Left lung (tissue), 4 donors: ENCODE measurements at regions not wholly inside any gene's neighbourhood (a gene's known extent, or its start where the extent isn't known, plus 50 kb on each side); places are given as distances from the start of the nearest gene placed in this dataset.
A peak's percentile ranks its signal among the peaks of the same experiment; 100 is the strongest.

ENCODE experiments used
- ATAC-seq: fragments of 200-7000 bp; cut with Tn5 transposase; one replicate; pipeline ENCODE4 v1.9.1; 2020; ENCODE audit warnings: moderate library complexity
- DNase-seq, 4 donors: peaks; one replicate each; pipeline ENCODE4 v3.0.0-alpha.2; 2013 to 2020
- H3K27ac ChIP-seq, 2 donors: fragments of 200-600 bp; sonication (generic) in 1 of 2; one replicate each; pipeline versions ENCODE4 v1.5.0 to v1.8.0; 2020 to 2021
- H3K27me3 ChIP-seq, 2 donors: fragments of 200-600 bp; sonication (generic) in 1 of 2; one replicate each; pipeline versions ENCODE4 v1.5.0 to v1.8.0; 2020 to 2021
- H3K36me3 ChIP-seq, 2 donors: fragments of 200-600 bp; sonication (generic) in 1 of 2; one replicate each; pipeline versions ENCODE4 v1.5.0 to v1.8.0; 2020 to 2021
- H3K4me1 ChIP-seq, 2 donors: fragments of 200-600 bp; one replicate each; pipeline ENCODE4 v1.8.0; 2021
- H3K4me3 ChIP-seq, 2 donors: fragments of 200-600 bp; sonication (generic) in 1 of 2; one replicate each; pipeline versions ENCODE4 v1.5.0 to v1.8.0; 2020 to 2021; ENCODE audit warnings: mild to moderate bottlenecking in 1 of 2
- H3K9me3 ChIP-seq, 2 donors: fragments of 200-600 bp; sonication (generic) in 1 of 2; one replicate each; pipeline versions ENCODE4 v1.5.0 to v1.8.0; 2020 to 2021
- intact Hi-C, 2 donors: fragments of 100-400 bp; cut with DNase I; formaldehyde crosslinking; loops; one replicate each; pipeline versions ENCODE4 v1.11.2 to v1.14.2; 2022
- TF ChIP-seq, protein P1 (sequence below), 2 donors: fragments of 200-600 bp; sonication (generic) in 1 of 2; IDR thresholded peaks; one replicate each; pipeline versions ENCODE4 v1.5.0 to v1.8.0; 2021; ENCODE audit warnings: antibody characterized with exemption in 2 of 2
- donor health status: DM: no; HTN: yes; CAD: no.
- donor health status: DM: no; HTN: no; CAD: no.

GRCh38 chr20:17827759-17828559 is 128.2 kb downstream of the BANF2 start:
- no peak for DNase-seq
- Histone ChIP-seq H3K4me3 (no peak overlapping the region), H3K27ac (no peak overlapping the region), H3K36me3 (no peaks in the 10 kb centered on the region), H3K27me3 (no peaks in the 10 kb centered on the region), H3K4me1 (peaks cover 0 to 10% of the 10 kb centered on the region in 2 donors), H3K9me3 (no peaks in the 10 kb centered on the region)
- TF ChIP-seq, protein P1, sequence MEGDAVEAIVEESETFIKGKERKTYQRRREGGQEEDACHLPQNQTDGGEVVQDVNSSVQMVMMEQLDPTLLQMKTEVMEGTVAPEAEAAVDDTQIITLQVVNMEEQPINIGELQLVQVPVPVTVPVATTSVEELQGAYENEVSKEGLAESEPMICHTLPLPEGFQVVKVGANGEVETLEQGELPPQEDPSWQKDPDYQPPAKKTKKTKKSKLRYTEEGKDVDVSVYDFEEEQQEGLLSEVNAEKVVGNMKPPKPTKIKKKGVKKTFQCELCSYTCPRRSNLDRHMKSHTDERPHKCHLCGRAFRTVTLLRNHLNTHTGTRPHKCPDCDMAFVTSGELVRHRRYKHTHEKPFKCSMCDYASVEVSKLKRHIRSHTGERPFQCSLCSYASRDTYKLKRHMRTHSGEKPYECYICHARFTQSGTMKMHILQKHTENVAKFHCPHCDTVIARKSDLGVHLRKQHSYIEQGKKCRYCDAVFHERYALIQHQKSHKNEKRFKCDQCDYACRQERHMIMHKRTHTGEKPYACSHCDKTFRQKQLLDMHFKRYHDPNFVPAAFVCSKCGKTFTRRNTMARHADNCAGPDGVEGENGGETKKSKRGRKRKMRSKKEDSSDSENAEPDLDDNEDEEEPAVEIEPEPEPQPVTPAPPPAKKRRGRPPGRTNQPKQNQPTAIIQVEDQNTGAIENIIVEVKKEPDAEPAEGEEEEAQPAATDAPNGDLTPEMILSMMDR (IDR thresholded peaks at IDR 0.05), result no peak
- ATAC-seq, result no peak
- intact Hi-C loops, result loop anchor here in 1 of 2 donors (10.0 kb wide), 1 partner anchor 143 kb away; the partner anchor contains the start of gene RRBP1

DNA sequence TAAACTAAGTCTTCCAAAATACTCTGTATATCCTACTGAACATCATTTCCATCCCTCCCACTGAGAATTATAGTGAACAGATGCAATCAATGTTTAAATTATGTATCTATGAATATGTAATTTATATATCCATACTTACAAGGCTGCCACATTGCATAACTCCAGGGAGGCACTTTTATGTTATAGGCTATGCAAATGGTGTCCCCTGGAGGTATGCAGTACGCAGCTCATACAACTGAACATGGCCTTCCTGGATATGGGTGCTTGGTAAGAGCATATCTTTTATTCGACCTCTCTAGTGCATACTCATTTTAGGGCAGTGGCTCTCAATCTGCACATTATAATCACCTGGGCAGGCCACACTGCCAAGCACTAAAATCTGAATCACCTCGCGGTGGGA is 127.3 kb downstream of the BANF2 start:
- H3K27ac ChIP-seq, result no peak overlapping the region
- no peaks in the 10 kb centered on the region for H3K27me3 ChIP-seq
- peaks cover 0 to 12% of the 10 kb centered on the region in 2 donors for H3K4me1 ChIP-seq
- ATAC-seq (no peak), DNase-seq (no peak)
- no peaks in the 10 kb centered on the region for H3K36me3 ChIP-seq
- intact Hi-C loops, result loop anchor here in 1 of 2 donors (10.0 kb wide), 1 partner anchor 142 kb away; the partner anchor contains the start of gene RRBP1
- no peaks in the 10 kb centered on the region for H3K9me3 ChIP-seq
- TF ChIP-seq, protein P1 (IDR thresholded peaks at IDR 0.05), result no peak
- no peak overlapping the region for H3K4me3 ChIP-seq

DNA sequence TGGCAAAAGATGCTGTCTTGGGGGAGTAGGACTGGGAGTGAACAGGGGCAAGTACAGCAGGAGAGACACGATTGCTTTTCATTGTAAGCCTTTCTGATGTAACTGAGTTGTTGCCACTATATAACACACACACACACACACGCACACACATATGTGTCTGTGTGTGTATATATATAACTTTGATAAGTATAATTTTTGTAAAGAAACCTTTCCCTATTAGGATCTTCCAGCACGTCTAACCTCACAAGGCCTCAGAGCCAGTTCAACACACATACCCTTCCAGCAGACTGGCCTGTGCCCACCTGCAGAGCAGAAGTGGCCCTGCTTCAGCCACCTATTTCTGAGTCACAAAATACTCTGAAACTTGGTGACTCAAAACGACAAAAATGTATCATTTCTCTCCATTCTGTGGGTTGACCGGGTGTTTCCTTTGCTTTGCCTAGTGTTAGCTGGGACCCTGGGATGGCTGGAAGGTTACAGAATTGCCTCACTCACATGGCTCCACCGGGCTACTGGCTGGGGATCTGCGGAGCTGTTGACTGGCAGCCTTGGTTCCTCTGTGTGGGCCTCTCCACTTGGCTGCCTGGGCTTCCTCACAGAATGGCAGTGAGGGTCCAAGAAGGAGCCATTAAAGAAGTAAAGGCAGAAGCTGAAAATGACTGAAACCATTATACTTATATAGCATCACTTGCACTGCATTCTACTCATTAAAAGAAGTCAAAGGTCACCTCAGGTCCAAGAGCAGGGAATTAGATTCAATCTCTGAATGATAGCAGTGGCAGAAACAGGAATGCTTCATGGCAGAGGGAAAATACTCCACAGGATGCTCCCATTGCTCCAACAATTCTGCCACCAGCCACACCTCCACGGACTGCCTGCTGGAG is 126.4 kb downstream of the BANF2 start:
- Histone ChIP-seq H3K4me3 (no peak overlapping the region), H3K36me3 (no peaks in the 10 kb centered on the region), H3K4me1 (peaks cover 0 to 14% of the 10 kb centered on the region in 2 donors), H3K9me3 (no peaks in the 10 kb centered on the region), H3K27ac (peak overlapping the region; percentile 9 to 55), H3K27me3 (no peaks in the 10 kb centered on the region)
- TF ChIP-seq, protein P1 (IDR thresholded peaks at IDR 0.05), result no peak
- ATAC-seq, result no peak
- DNase-seq, result no peak
- intact Hi-C loops, result loop anchor here in 1 of 2 donors (10.0 kb wide), 1 partner anchor 141 kb away; the partner anchor contains the start of gene RRBP1

DNA sequence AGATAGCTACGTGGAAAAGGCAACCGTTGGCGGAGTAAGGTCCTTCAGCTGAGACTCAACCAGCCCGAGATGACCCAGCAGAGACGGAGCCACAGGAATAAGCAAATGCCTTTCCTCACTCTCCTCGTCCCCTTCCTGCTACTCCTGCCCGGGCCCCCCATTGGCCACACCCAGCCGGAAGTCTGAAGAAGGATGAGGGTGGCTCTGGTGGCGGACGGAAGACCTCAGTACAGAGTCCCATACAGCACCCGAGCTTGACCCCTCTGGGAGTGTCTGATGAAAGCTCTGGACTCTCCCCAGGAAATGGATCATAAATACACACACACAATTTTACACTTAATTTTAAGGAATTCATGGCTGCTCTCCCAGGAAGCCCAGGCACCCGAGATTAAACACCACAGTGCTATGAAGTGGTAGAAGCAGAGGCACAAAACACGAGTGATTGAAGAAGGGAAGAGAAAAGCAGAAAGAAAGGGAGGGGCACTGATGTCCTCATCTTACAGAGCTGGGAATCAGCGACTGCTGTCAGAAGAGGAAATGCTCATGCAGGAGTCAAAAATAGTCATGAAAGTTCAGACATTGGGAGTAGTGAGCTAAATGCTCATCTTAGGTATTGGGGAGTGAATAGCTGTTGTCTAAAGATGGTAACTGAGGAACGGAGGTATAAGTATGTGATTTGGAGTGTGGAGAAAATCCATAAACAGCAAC is 125.6 kb downstream of the BANF2 start:
- Histone ChIP-seq H3K9me3 (no peaks in the 10 kb centered on the region), H3K4me3 (no peak overlapping the region)

More for the DNA sequence above, 125.6 kb downstream of the BANF2 start:
- no peaks in the 10 kb centered on the region for H3K36me3 ChIP-seq
- peaks cover 0 to 14% of the 10 kb centered on the region in 2 donors for H3K4me1 ChIP-seq
- TF ChIP-seq, protein P1 (IDR thresholded peaks at IDR 0.05), result no peak
- ATAC-seq (peak; percentile 14), DNase-seq (peak in 1 of 4 donors; percentile 68)
- intact Hi-C loops, result loop anchor here in 1 of 2 donors (10.0 kb wide), 1 partner anchor 141 kb away; the partner anchor contains the start of gene RRBP1
- H3K27ac ChIP-seq, result peak overlapping the region; percentile 9 to 55
- H3K27me3 ChIP-seq, result no peaks in the 10 kb centered on the region
